ENCODE measurements at regions not wholly inside any gene's neighbourhood (a gene's known extent, or its start where the extent isn't known, plus 50 kb on each side); places are given as distances from the start of the nearest gene placed in this dataset.

GRCh38 chr17:73971127-73971526 lies 232.4 kb upstream of the RPL38 start:
- no peak for TF ChIP-seq EZH2 (IDR thresholded peaks at IDR 0.05)
- TF ChIP-seq CTCF (IDR thresholded peaks at IDR 0.05) = no peak
- TF ChIP-seq EZH2phosphoT487 (IDR thresholded peaks at IDR 0.05) = no peak

Measured in neural progenitor cell (in vitro differentiated cells).